ENCODE measurements at regions not wholly inside any gene's neighbourhood (a gene's known extent, or its start where the extent isn't known, plus 50 kb on each side); places are given as distances from the start of the nearest gene placed in this dataset.

- no peak for TF ChIP-seq BHLHE40 (IDR thresholded peaks at IDR 0.05; ENCODE audit: low read depth, low read length)
- TF ChIP-seq CTCF (IDR thresholded peaks at IDR 0.05): no peak
- TF ChIP-seq POLR2A (IDR thresholded peaks at IDR 0.05; ENCODE audit: low read length): no peak
- TF ChIP-seq RARB (CRISPR knock-in tag; IDR thresholded peaks at IDR 0.05): no peak
- no peak for TF ChIP-seq EP300 (IDR thresholded peaks at IDR 0.05)
Observed at GRCh38 chr21:35414056-35414455, 365.0 kb upstream of the RUNX1 start.

Measured in A549 (cell line).